ENCODE measurements at regions not wholly inside any gene's neighbourhood (a gene's known extent, or its start where the extent isn't known, plus 50 kb on each side); places are given as distances from the start of the nearest gene placed in this dataset.

DNA sequence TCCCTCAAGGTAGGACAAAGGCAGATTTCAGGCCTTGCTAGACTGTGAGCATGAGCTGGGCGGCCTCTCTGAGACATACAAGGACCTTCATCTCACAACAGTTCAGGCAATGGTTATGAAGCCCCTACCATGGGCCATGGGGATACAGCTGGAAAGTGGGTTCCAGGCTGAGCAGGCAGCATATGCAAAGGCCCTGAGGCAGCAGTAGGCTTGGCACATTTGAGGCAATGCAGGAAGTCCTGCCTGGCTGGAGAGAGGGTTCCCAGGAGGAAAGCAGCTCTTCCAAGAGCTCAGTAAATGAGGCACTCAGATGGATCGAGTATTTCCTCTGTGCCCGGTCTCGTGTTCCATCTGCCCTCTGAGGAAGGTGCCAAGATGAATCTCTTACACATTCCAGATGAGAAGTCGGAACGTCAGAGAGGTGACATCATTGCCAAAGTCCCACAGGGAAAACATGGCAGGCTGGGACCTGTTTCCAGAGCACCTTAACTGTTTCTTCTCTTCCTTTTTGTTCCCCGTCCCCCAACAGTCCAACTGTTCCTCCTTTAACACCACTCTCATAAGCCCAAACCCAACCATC is 388.6 kb downstream of the MN1 start:
- Histone ChIP-seq H3K27me3 (no peaks in the 10 kb centered on the region), H3K4me1 (peaks cover 0 to 14% (median 10%) of the 10 kb centered on the region in 4 donors), H3K9me3 (no peaks in the 10 kb centered on the region), H3K4me3 (no peak overlapping the region), H3K27ac (no peak overlapping the region), H3K36me3 (no peaks in the 10 kb centered on the region)
- intact Hi-C loops (cut with DNase I; ENCODE audit: low total_unique reads) = no loop called here
- TF ChIP-seq, protein P1, sequence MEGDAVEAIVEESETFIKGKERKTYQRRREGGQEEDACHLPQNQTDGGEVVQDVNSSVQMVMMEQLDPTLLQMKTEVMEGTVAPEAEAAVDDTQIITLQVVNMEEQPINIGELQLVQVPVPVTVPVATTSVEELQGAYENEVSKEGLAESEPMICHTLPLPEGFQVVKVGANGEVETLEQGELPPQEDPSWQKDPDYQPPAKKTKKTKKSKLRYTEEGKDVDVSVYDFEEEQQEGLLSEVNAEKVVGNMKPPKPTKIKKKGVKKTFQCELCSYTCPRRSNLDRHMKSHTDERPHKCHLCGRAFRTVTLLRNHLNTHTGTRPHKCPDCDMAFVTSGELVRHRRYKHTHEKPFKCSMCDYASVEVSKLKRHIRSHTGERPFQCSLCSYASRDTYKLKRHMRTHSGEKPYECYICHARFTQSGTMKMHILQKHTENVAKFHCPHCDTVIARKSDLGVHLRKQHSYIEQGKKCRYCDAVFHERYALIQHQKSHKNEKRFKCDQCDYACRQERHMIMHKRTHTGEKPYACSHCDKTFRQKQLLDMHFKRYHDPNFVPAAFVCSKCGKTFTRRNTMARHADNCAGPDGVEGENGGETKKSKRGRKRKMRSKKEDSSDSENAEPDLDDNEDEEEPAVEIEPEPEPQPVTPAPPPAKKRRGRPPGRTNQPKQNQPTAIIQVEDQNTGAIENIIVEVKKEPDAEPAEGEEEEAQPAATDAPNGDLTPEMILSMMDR (IDR thresholded peaks at IDR 0.05) = no peak
- DNase-seq = no peak

- DNase-seq = no peak
- TF ChIP-seq, protein P1 (IDR thresholded peaks at IDR 0.05) = no peak
- Histone ChIP-seq H3K4me1 (peaks cover 0 to 14% (median 10%) of the 10 kb centered on the region in 4 donors), H3K9me3 (no peaks in the 10 kb centered on the region), H3K27me3 (no peaks in the 10 kb centered on the region), H3K4me3 (no peak overlapping the region), H3K36me3 (no peaks in the 10 kb centered on the region), H3K27ac (no peak overlapping the region)
- intact Hi-C loops (cut with DNase I; ENCODE audit: low total_unique reads) = no loop called here
These were observed 387.9 kb downstream of the MN1 start for GRCh38 chr22:27413702-27414101.

- Histone ChIP-seq H3K4me1 (peaks cover 0 to 36% (median 26%) of the 10 kb centered on the region in 4 donors), H3K36me3 (no peaks in the 10 kb centered on the region), H3K27ac (no peak overlapping the region), H3K4me3 (no peak overlapping the region), H3K27me3 (no peaks in the 10 kb centered on the region), H3K9me3 (no peaks in the 10 kb centered on the region)
- intact Hi-C loops (cut with DNase I; ENCODE audit: low total_unique reads) = no loop called here
- peak in 1 of 2 donors; percentile 25 for DNase-seq
- TF ChIP-seq, protein P1 (IDR thresholded peaks at IDR 0.05) = no peak
These were observed 384.8 kb downstream of the MN1 start for GRCh38 chr22:27416511-27417420.

DNA sequence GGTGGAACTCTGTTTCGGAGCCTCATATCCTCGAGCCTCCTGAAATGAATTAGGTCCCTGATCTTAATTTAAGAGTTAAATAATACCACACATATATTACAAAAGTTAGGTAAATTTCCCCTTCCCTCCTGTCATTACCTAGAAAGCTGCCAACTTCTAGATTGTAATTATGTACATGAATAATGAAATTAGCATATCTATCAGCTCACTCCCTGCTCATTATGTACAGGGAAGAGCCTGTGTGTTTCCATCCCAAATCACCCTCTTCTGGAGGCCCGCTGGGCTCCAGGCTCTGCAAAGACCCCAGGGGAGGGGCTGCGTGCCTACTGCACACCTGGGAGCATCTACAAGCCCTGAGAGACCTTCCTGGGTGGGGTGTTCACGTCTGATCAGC is 384.1 kb downstream of the MN1 start:
- H3K9me3 ChIP-seq = no peaks in the 10 kb centered on the region
- TF ChIP-seq, protein P1 (IDR thresholded peaks at IDR 0.05) = no peak
- intact Hi-C loops (cut with DNase I; ENCODE audit: low total_unique reads) = no loop called here

GRCh38 chr22:27418261-27418660 is 383.3 kb downstream of the MN1 start:
- TF ChIP-seq, protein P1 (IDR thresholded peaks at IDR 0.05) = no peak
- DNase-seq = no peak
- Histone ChIP-seq H3K4me1 (peaks cover 0 to 36% (median 26%) of the 10 kb centered on the region in 4 donors), H3K9me3 (no peaks in the 10 kb centered on the region), H3K36me3 (no peaks in the 10 kb centered on the region), H3K27me3 (no peaks in the 10 kb centered on the region), H3K4me3 (no peak overlapping the region), H3K27ac (peak overlapping the region in 1 of 2 donors; percentile 82)
- intact Hi-C loops (cut with DNase I; ENCODE audit: low total_unique reads) = no loop called here

More for the DNA sequence above, 384.1 kb downstream of the MN1 start:
- no peaks in the 10 kb centered on the region for H3K36me3 ChIP-seq
- H3K27ac ChIP-seq = no peak overlapping the region
- no peaks in the 10 kb centered on the region for H3K27me3 ChIP-seq
- no peak for DNase-seq
- no peak overlapping the region for H3K4me3 ChIP-seq
- peaks cover 0 to 36% (median 26%) of the 10 kb centered on the region in 4 donors for H3K4me1 ChIP-seq

All from tibial artery (tissue), 4 donors.